HCT116 (cell line): ENCODE measurements at regions not wholly inside any gene's neighbourhood (a gene's known extent, or its start where the extent isn't known, plus 50 kb on each side); places are given as distances from the start of the nearest gene placed in this dataset.

Source experiments
- ATAC-seq: fragments of 200-7000 bp; cut with Tn5 transposase; 2 replicates; pipeline ENCODE4 v1.9.1; 2020; ENCODE audit warnings: mild to moderate bottlenecking, moderate library complexity
- BruUV-seq: library from RNA; stranded (reverse); fragments of 400-500 nt; replicated peaks from 2 replicates; lab custom pipeline; 2021; lab: Mats Ljungman, UMichigan
- CTCF ChIA-PET: fragments of 300-600 bp; sonication (Branson Sonifier 250); formaldehyde crosslinking; loops from one replicate; lab custom pipeline; 2021; ENCODE audit warnings: antibody characterized with exemption; lab: Charles Lee
- POLR2A ChIA-PET: fragments of 300-600, 350-600 bp; sonication (Branson Sonifier 250); formaldehyde crosslinking; loops from one replicate; lab custom pipeline; 2021; ENCODE audit warnings: antibody characterized with exemption; lab: Charles Lee
- RAD21 ChIA-PET, 2 experiments: fragments of 300-600 bp; sonication (Branson Sonifier 250); formaldehyde crosslinking; loops; one replicate each; lab custom pipeline; 2023; ENCODE audit warnings: low total read pairs in 2 of 2; ENCODE audit not compliant: uncharacterized antibody in 2 of 2, unreplicated experiment in 2 of 2, low non-redundant PET in 1 of 2; lab: Charles Lee
- DNase-seq: peaks from one replicate; pipeline ENCODE4 v3.0.0-alpha.2; 2010; ENCODE audit warnings: low read depth, low spot score
- H2AFZ ChIP-seq: fragments of 200-600 bp; shearing (Covaris generic), sonication (generic); 2 replicates; pipeline ENCODE4 v1.6.1; 2017; ENCODE audit warnings: low read depth, mixed run types, mixed read lengths, antibody characterized with exemption, low read length; ENCODE audit not compliant: poor library complexity, severe bottlenecking
- H3K27ac ChIP-seq: 2 replicates; pipeline ENCODE4 v1.5.1; 2012; ENCODE audit warnings: low read depth, low read length
- H3K27me3 ChIP-seq: fragments of 200-600 bp; sonication (generic); 2 replicates; pipeline ENCODE4 v1.6.1; 2016; ENCODE audit warnings: mixed run types, low read length, mixed read lengths; ENCODE audit not compliant: insufficient read depth
- H3K36me3 ChIP-seq, 2 experiments: fragments of 200-500 bp in 1 of 2; fragments of 200-600 bp in 1 of 2; sonication (Bioruptor generic) in 1 of 2; sonication (generic) in 1 of 2; 2 replicates each; pipeline versions ENCODE4 v1.5.1 to v1.6.1; 2014 to 2016; ENCODE audit warnings: low read length in 2 of 2, inconsistent platforms in 1 of 2, mixed read lengths in 1 of 2, mixed run types in 1 of 2; ENCODE audit not compliant: insufficient read depth in 2 of 2, control insufficient read depth in 1 of 2
- H3K4me1 ChIP-seq, 2 experiments: fragments of 200-600 bp in 1 of 2; sonication (generic) in 1 of 2; 2 replicates each; pipeline versions ENCODE4 v1.5.1 to v1.6.1; 2012 to 2017; ENCODE audit warnings: low read length in 2 of 2, inconsistent platforms in 1 of 2, mild to moderate bottlenecking in 1 of 2, mixed read lengths in 1 of 2, mixed run types in 1 of 2, moderate library complexity in 1 of 2; ENCODE audit not compliant: insufficient read depth in 2 of 2, control insufficient read depth in 1 of 2
- H3K4me2 ChIP-seq: fragments of 200-600 bp; sonication (generic); 2 replicates; pipeline ENCODE4 v1.6.1; 2017; ENCODE audit warnings: mixed run types, low read length, mixed read lengths
- H3K4me3 ChIP-seq, 2 experiments: fragments of 200-600 bp in 1 of 2; sonication (generic) in 1 of 2; replicated peaks in 1 of 2; 2 replicates each; pipeline ENCODE4 v1.5.1; 2011 to 2016; ENCODE audit warnings: low read length in 2 of 2, control low read depth in 1 of 2, low read depth in 1 of 2, mild to moderate bottlenecking in 1 of 2, mixed read lengths in 1 of 2, mixed run types in 1 of 2
- H3K79me2 ChIP-seq: fragments of 200-600 bp; sonication (generic); 2 replicates; pipeline ENCODE4 v1.6.1; 2017; ENCODE audit warnings: mild to moderate bottlenecking, mixed run types, low read length, moderate library complexity, mixed read lengths; ENCODE audit not compliant: insufficient read depth
- H3K9ac ChIP-seq: fragments of 200-600 bp; sonication (generic); 2 replicates; pipeline ENCODE4 v1.6.1; 2016; ENCODE audit warnings: low read length, mixed read lengths
- H3K9me2 ChIP-seq: fragments of 200-600 bp; sonication (generic), shearing (Covaris generic); 2 replicates; pipeline ENCODE4 v1.6.1; 2017; ENCODE audit warnings: mixed run types, mild to moderate bottlenecking, moderate library complexity; ENCODE audit not compliant: insufficient read depth
- H3K9me3 ChIP-seq, 2 experiments: fragments of 200-500 bp in 1 of 2; fragments of 200-600 bp in 1 of 2; sonication (Bioruptor generic) in 1 of 2; sonication (generic) in 1 of 2; 2 replicates each; pipeline ENCODE4 v1.6.1; 2014 to 2017; ENCODE audit warnings: low read length in 2 of 2, mixed read lengths in 2 of 2, inconsistent platforms in 1 of 2, low read depth in 1 of 2, mild to moderate bottlenecking in 1 of 2, mixed run types in 1 of 2, moderate library complexity in 1 of 2; ENCODE audit not compliant: control insufficient read depth in 1 of 2, insufficient read depth in 1 of 2
- H4K20me1 ChIP-seq: fragments of 200-600 bp; sonication (generic), shearing (Covaris generic); 2 replicates; pipeline ENCODE4 v1.6.1; 2017; ENCODE audit warnings: mixed run types, mild to moderate bottlenecking, moderate library complexity; ENCODE audit not compliant: insufficient read depth
- CEBPB ChIP-seq: IDR thresholded peaks from 2 replicates; pipeline ENCODE4 v1.6.1; 2012; ENCODE audit warnings: low read depth
- EZH2 ChIP-seq: fragments of 200-600 bp; sonication (generic); IDR thresholded peaks from 2 replicates; pipeline ENCODE4 v1.6.1; 2017; ENCODE audit warnings: antibody characterized with exemption, mixed run types
- EZH2phosphoT487 ChIP-seq: fragments of 200-600 bp; IDR thresholded peaks from 2 replicates; pipeline ENCODE4 v1.6.1; 2018; ENCODE audit warnings: antibody characterized with exemption, borderline replicate concordance
- FOSL1 ChIP-seq: IDR thresholded peaks from 2 replicates; pipeline ENCODE4 v1.6.1; 2012; ENCODE audit warnings: low read depth
- JUND ChIP-seq: IDR thresholded peaks from 2 replicates; pipeline ENCODE4 v1.6.1; 2012
- POLR2AphosphoS5 ChIP-seq: IDR thresholded peaks from 2 replicates; pipeline ENCODE4 v1.6.1; 2011; ENCODE audit warnings: mild to moderate bottlenecking, low read depth, low read length, moderate library complexity
- RAD21 ChIP-seq: IDR thresholded peaks from 2 replicates; pipeline ENCODE4 v1.6.1; 2012; ENCODE audit warnings: low read depth, mild to moderate bottlenecking
- TCF7L2 ChIP-seq: IDR thresholded peaks from 2 replicates; pipeline ENCODE4 v1.7.0; 2011; ENCODE audit warnings: borderline replicate concordance, inconsistent platforms; ENCODE audit not compliant: insufficient read depth, insufficient read length; ENCODE audit errors: extremely low read depth
- YY1 ChIP-seq: IDR thresholded peaks from 2 replicates; pipeline ENCODE4 v1.6.1; 2011; ENCODE audit warnings: low read length, low read depth, moderate library complexity, mild to moderate bottlenecking; ENCODE audit not compliant: insufficient replicate concordance; ENCODE audit errors: extremely low read depth
- ZBTB33 ChIP-seq: IDR thresholded peaks from 2 replicates; pipeline ENCODE4 v1.6.1; 2011; ENCODE audit warnings: mild to moderate bottlenecking, low read length, moderate library complexity; ENCODE audit not compliant: insufficient replicate concordance; ENCODE audit errors: extremely low read depth
- intact Hi-C: fragments of 100-400 bp; cut with micrococcal nuclease; formaldehyde crosslinking; loops from 2 replicates; pipeline ENCODE4 v1.10.0; 2022
- TF ChIP-seq, protein P1 (sequence below), 3 experiments: fragments of 200-600 bp in 1 of 3; sonication (generic) in 1 of 3; IDR thresholded peaks in 2 of 3; conservative IDR thresholded peaks in 1 of 3; 2 replicates each; pipeline ENCODE4 v1.5.1; 2012 to 2017; ENCODE audit warnings: low read depth in 2 of 3, low read length in 2 of 3, antibody characterized with exemption in 1 of 3, borderline replicate concordance in 1 of 3, control low read depth in 1 of 3, mild to moderate bottlenecking in 1 of 3, mixed read lengths in 1 of 3, mixed run types in 1 of 3, moderate library complexity in 1 of 3; ENCODE audit not compliant: insufficient read depth in 1 of 3

- Histone ChIP-seq H3K27ac (no peak overlapping the region), H2AFZ (no peak overlapping the region), H3K27me3 (no peaks in the 10 kb centered on the region), H3K4me2 (no peak overlapping the region), H3K9me2 (no peaks in the 10 kb centered on the region), H4K20me1 (no peaks in the 10 kb centered on the region), H3K9me3 (peaks cover 7 to 15% of the 10 kb centered on the region in 2 experiments; a peak in 2 of 4 replicates), H3K36me3 (no peaks in the 10 kb centered on the region), H3K9ac (no peak overlapping the region), H3K4me3 (no peak overlapping the region), H3K79me2 (no peaks in the 10 kb centered on the region), H3K4me1 (no peaks in the 10 kb centered on the region)
- ATAC-seq, result no peak
- TF ChIP-seq EZH2phosphoT487 (no peak), RAD21 (no peak), CEBPB (no peak), ZBTB33 (no peak), TCF7L2 (no peak), YY1 (no peak), POLR2AphosphoS5 (no peak), JUND (no peak), EZH2 (no peak), FOSL1 (no peak)
- TF ChIP-seq, protein P1, sequence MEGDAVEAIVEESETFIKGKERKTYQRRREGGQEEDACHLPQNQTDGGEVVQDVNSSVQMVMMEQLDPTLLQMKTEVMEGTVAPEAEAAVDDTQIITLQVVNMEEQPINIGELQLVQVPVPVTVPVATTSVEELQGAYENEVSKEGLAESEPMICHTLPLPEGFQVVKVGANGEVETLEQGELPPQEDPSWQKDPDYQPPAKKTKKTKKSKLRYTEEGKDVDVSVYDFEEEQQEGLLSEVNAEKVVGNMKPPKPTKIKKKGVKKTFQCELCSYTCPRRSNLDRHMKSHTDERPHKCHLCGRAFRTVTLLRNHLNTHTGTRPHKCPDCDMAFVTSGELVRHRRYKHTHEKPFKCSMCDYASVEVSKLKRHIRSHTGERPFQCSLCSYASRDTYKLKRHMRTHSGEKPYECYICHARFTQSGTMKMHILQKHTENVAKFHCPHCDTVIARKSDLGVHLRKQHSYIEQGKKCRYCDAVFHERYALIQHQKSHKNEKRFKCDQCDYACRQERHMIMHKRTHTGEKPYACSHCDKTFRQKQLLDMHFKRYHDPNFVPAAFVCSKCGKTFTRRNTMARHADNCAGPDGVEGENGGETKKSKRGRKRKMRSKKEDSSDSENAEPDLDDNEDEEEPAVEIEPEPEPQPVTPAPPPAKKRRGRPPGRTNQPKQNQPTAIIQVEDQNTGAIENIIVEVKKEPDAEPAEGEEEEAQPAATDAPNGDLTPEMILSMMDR (IDR thresholded peaks at IDR 0.05 in 2 of 3, conservative IDR thresholded peaks at IDR 0.05 in 1 of 3; ENCODE audit: borderline replicate concordance in 1 of 3, insufficient read depth in 1 of 3, low read depth in 2 of 3, low read length in 2 of 3), result no peak
- intact Hi-C loops, result no loop called here
- RAD21 ChIA-PET, result no interaction called here
- no TSS peak for BruUV-seq
- POLR2A ChIA-PET, result no interaction called here
- CTCF ChIA-PET, result no interaction called here
- no peak for DNase-seq
Observed at GRCh38 chr7:136637813-136638212, 230.6 kb upstream of the CHRM2 start.
